Body of pancreas (tissue), 4 donors: ENCODE measurements at regions not wholly inside any gene's neighbourhood (a gene's known extent, or its start where the extent isn't known, plus 50 kb on each side); places are given as distances from the start of the nearest gene placed in this dataset.

Source experiments
- POLR2A ChIP-seq, 3 donors: fragments of 450-650 bp; IDR thresholded peaks; one replicate each; pipeline ENCODE4 v1.6.1; 2016; ENCODE audit warnings: antibody characterized with exemption in 3 of 3, mild to moderate bottlenecking in 2 of 3
- TF ChIP-seq, protein P1 (sequence below), 7 experiments: fragments of 450-650 bp in 4 of 7; fragments of 200-600 bp in 3 of 7; sonication (generic) in 3 of 7; IDR thresholded peaks; one replicate each; pipeline ENCODE4 v1.5.1; 2016 to 2019; ENCODE audit warnings: antibody characterized with exemption in 7 of 7

GRCh38 chr11:31879681-31880080 is 68.6 kb upstream of the PAX6 start:
- TF ChIP-seq, protein P1, sequence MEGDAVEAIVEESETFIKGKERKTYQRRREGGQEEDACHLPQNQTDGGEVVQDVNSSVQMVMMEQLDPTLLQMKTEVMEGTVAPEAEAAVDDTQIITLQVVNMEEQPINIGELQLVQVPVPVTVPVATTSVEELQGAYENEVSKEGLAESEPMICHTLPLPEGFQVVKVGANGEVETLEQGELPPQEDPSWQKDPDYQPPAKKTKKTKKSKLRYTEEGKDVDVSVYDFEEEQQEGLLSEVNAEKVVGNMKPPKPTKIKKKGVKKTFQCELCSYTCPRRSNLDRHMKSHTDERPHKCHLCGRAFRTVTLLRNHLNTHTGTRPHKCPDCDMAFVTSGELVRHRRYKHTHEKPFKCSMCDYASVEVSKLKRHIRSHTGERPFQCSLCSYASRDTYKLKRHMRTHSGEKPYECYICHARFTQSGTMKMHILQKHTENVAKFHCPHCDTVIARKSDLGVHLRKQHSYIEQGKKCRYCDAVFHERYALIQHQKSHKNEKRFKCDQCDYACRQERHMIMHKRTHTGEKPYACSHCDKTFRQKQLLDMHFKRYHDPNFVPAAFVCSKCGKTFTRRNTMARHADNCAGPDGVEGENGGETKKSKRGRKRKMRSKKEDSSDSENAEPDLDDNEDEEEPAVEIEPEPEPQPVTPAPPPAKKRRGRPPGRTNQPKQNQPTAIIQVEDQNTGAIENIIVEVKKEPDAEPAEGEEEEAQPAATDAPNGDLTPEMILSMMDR (IDR thresholded peaks at IDR 0.05): no peak
- no peak for TF ChIP-seq POLR2A (IDR thresholded peaks at IDR 0.05)
